ENCODE measurements at regions not wholly inside any gene's neighbourhood (a gene's known extent, or its start where the extent isn't known, plus 50 kb on each side); places are given as distances from the start of the nearest gene placed in this dataset.

GRCh38 chr11:34773211-34773610 is 143.0 kb downstream of the APIP start:
- TF ChIP-seq CTCF (IDR thresholded peaks at IDR 0.05; ENCODE audit: low read depth, low read length) (no peak), POLR2A (IDR thresholded peaks at IDR 0.05; ENCODE audit: extremely low read depth, insufficient read length) (no peak), MYC (IDR thresholded peaks at IDR 0.05; ENCODE audit: low read depth, low read length) (no peak)
- TF ChIP-seq, protein P1, sequence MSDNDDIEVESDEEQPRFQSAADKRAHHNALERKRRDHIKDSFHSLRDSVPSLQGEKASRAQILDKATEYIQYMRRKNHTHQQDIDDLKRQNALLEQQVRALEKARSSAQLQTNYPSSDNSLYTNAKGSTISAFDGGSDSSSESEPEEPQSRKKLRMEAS (IDR thresholded peaks at IDR 0.05; ENCODE audit: low read depth, low read length): no peak
